NCI-H526 (cell line): ENCODE measurements at regions not wholly inside any gene's neighbourhood (a gene's known extent, or its start where the extent isn't known, plus 50 kb on each side); places are given as distances from the start of the nearest gene placed in this dataset.

ENCODE experiments used
- DNase-seq, 2 experiments: peaks; one replicate each; lab custom pipeline; 2025; lab: John Stamatoyannopoulos, UW

- DNase-seq = no peak
Measured at GRCh38 chr13:56697011-56697410, 443.7 kb upstream of the PRR20A start.

GRCh38 chr13:56700324-56700723 is 440.4 kb upstream of the PRR20A start:
- no peak for DNase-seq

- DNase-seq = no peak
Measured at GRCh38 chr13:56706485-56706884, 434.2 kb upstream of the PRR20A start.

GRCh38 chr13:56713656-56714055 is 427.1 kb upstream of the PRR20A start:
- no peak for DNase-seq

GRCh38 chr13:56718791-56719190 is 421.9 kb upstream of the PRR20A start:
- no peak for DNase-seq

- no peak for DNase-seq
Measured at GRCh38 chr13:56720841-56721240, 419.9 kb upstream of the PRR20A start.

GRCh38 chr13:56735537-56735942 is 405.2 kb upstream of the PRR20A start:
- no peak for DNase-seq

GRCh38 chr13:56736966-56737365 is 403.8 kb upstream of the PRR20A start:
- DNase-seq = no peak

- no peak for DNase-seq
Measured at GRCh38 chr13:56752636-56753035, 388.1 kb upstream of the PRR20A start.

GRCh38 chr13:56755181-56755935 is 385.4 kb upstream of the PRR20A start:
- no peak for DNase-seq

GRCh38 chr13:56763333-56763732 is 377.4 kb upstream of the PRR20A start:
- DNase-seq = peak in 1 of 2 experiments; percentile 19

- DNase-seq = no peak
Measured at GRCh38 chr13:56773148-56773547, 367.6 kb upstream of the PRR20A start.

GRCh38 chr13:56789527-56789926 is 351.2 kb upstream of the PRR20A start:
- no peak for DNase-seq

- DNase-seq = no peak
Measured at GRCh38 chr13:56837161-56837560, 303.6 kb upstream of the PRR20A start.

- DNase-seq = no peak
Measured at GRCh38 chr13:56850852-56851251, 289.9 kb upstream of the PRR20A start.

GRCh38 chr13:56861476-56861875 is 279.2 kb upstream of the PRR20A start:
- no peak for DNase-seq

- DNase-seq = no peak
Measured at GRCh38 chr13:56864451-56864850, 276.3 kb upstream of the PRR20A start.

GRCh38 chr13:56865416-56865815 is 275.3 kb upstream of the PRR20A start:
- no peak for DNase-seq

GRCh38 chr13:56869671-56870070 is 271.0 kb upstream of the PRR20A start:
- no peak for DNase-seq

GRCh38 chr13:56886398-56886797 is 254.3 kb upstream of the PRR20A start:
- DNase-seq = no peak

- no peak for DNase-seq
Measured at GRCh38 chr13:56888455-56888854, 252.3 kb upstream of the PRR20A start.

- DNase-seq = no peak
Measured at GRCh38 chr13:56893843-56894242, 246.9 kb upstream of the PRR20A start.

GRCh38 chr13:56900549-56901279 is 240.0 kb upstream of the PRR20A start:
- no peak for DNase-seq

GRCh38 chr13:56902276-56902675 is 238.4 kb upstream of the PRR20A start:
- no peak for DNase-seq
